ENCODE measurements at regions not wholly inside any gene's neighbourhood (a gene's known extent, or its start where the extent isn't known, plus 50 kb on each side); places are given as distances from the start of the nearest gene placed in this dataset.

- no peak overlapping the region for H3K27ac ChIP-seq (ENCODE audit: low read length)
- no peak overlapping the region for H3K4me2 ChIP-seq (ENCODE audit: low read length)
- no peak for TF ChIP-seq EZH2phosphoT487 (IDR thresholded peaks at IDR 0.05; ENCODE audit: low read depth)
- no peak overlapping the region for H3K4me3 ChIP-seq (ENCODE audit: low read length)
- H3K27me3 ChIP-seq (ENCODE audit: low read depth, low read length) = no peaks in the 10 kb centered on the region
- no peaks in the 10 kb centered on the region for H3K9me3 ChIP-seq (ENCODE audit: insufficient read depth, low read length)
- peaks cover 31% of the 10 kb centered on the region for H3K4me1 ChIP-seq (ENCODE audit: low read length)
- H2AFZ ChIP-seq (ENCODE audit: low read depth, low read length) = no peak overlapping the region
- no peaks in the 10 kb centered on the region for H3K79me2 ChIP-seq (ENCODE audit: low read length)
- no peaks in the 10 kb centered on the region for H3K36me3 ChIP-seq (replicated peaks; ENCODE audit: low read depth, low read length)
- H3K9ac ChIP-seq (ENCODE audit: low read length) = no peak overlapping the region
- H4K20me1 ChIP-seq (ENCODE audit: insufficient read depth, low read length) = no peaks in the 10 kb centered on the region
Observed at GRCh38 chr4:155611501-155611900, 55.1 kb upstream of the GUCY1A1 start.

GRCh38 chr4:155610143-155610542 lies 56.5 kb upstream of the GUCY1A1 start:
- no peak overlapping the region for H3K9ac ChIP-seq (ENCODE audit: low read length)
- H3K4me2 ChIP-seq (ENCODE audit: low read length) = peak overlapping the region; percentile 41; the same call in 1 of the 2 replicates
- H3K4me3 ChIP-seq (ENCODE audit: low read length) = no peak overlapping the region
- H2AFZ ChIP-seq (ENCODE audit: low read depth, low read length) = no peak overlapping the region
- no peaks in the 10 kb centered on the region for H3K79me2 ChIP-seq (ENCODE audit: low read length)
- H3K9me3 ChIP-seq (ENCODE audit: insufficient read depth, low read length) = no peaks in the 10 kb centered on the region
- H3K4me1 ChIP-seq (ENCODE audit: low read length) = peaks cover 19% of the 10 kb centered on the region
- H4K20me1 ChIP-seq (ENCODE audit: insufficient read depth, low read length) = no peaks in the 10 kb centered on the region
- no peak overlapping the region for H3K27ac ChIP-seq (ENCODE audit: low read length)
- no peaks in the 10 kb centered on the region for H3K27me3 ChIP-seq (ENCODE audit: low read depth, low read length)
- no peaks in the 10 kb centered on the region for H3K36me3 ChIP-seq (replicated peaks; ENCODE audit: low read depth, low read length)
- TF ChIP-seq CTCF (IDR thresholded peaks at IDR 0.05; ENCODE audit: low read depth, low read length) = no peak
- no peak for TF ChIP-seq EZH2phosphoT487 (IDR thresholded peaks at IDR 0.05; ENCODE audit: low read depth)

- Histone ChIP-seq H3K4me1 (ENCODE audit: low read length) (peaks cover 14% of the 10 kb centered on the region), H3K4me2 (ENCODE audit: low read length) (peak overlapping the region; percentile 41), H4K20me1 (ENCODE audit: insufficient read depth, low read length) (no peaks in the 10 kb centered on the region), H3K9me3 (ENCODE audit: insufficient read depth, low read length) (no peaks in the 10 kb centered on the region), H3K4me3 (ENCODE audit: low read length) (no peak overlapping the region), H2AFZ (ENCODE audit: low read depth, low read length) (no peak overlapping the region), H3K27me3 (ENCODE audit: low read depth, low read length) (no peaks in the 10 kb centered on the region), H3K36me3 (replicated peaks; ENCODE audit: low read depth, low read length) (no peaks in the 10 kb centered on the region), H3K9ac (ENCODE audit: low read length) (no peak overlapping the region), H3K79me2 (ENCODE audit: low read length) (no peaks in the 10 kb centered on the region), H3K27ac (ENCODE audit: low read length) (peak overlapping the region; percentile 45)
- TF ChIP-seq CTCF (IDR thresholded peaks at IDR 0.05; ENCODE audit: low read depth, low read length) = no peak
- TF ChIP-seq EZH2phosphoT487 (IDR thresholded peaks at IDR 0.05; ENCODE audit: low read depth) = no peak
Observed at GRCh38 chr4:155609455-155610059, 57.1 kb upstream of the GUCY1A1 start.

GRCh38 chr4:155608225-155608885 lies 58.3 kb upstream of the GUCY1A1 start:
- Histone ChIP-seq H3K27ac (ENCODE audit: low read length) (no peak overlapping the region), H4K20me1 (ENCODE audit: insufficient read depth, low read length) (no peaks in the 10 kb centered on the region), H3K9me3 (ENCODE audit: insufficient read depth, low read length) (no peaks in the 10 kb centered on the region), H3K4me2 (ENCODE audit: low read length) (no peak overlapping the region), H3K9ac (ENCODE audit: low read length) (no peak overlapping the region), H3K4me3 (ENCODE audit: low read length) (no peak overlapping the region), H3K79me2 (ENCODE audit: low read length) (no peaks in the 10 kb centered on the region), H2AFZ (ENCODE audit: low read depth, low read length) (no peak overlapping the region), H3K36me3 (replicated peaks; ENCODE audit: low read depth, low read length) (no peaks in the 10 kb centered on the region), H3K4me1 (ENCODE audit: low read length) (peaks cover 14% of the 10 kb centered on the region), H3K27me3 (ENCODE audit: low read depth, low read length) (no peaks in the 10 kb centered on the region)
- TF ChIP-seq EZH2phosphoT487 (IDR thresholded peaks at IDR 0.05; ENCODE audit: low read depth) (no peak), CTCF (IDR thresholded peaks at IDR 0.05; ENCODE audit: low read depth, low read length) (no peak)
